ENCODE measurements at regions not wholly inside any gene's neighbourhood (a gene's known extent, or its start where the extent isn't known, plus 50 kb on each side); places are given as distances from the start of the nearest gene placed in this dataset.

- TF ChIP-seq CTCF (tag by site-specific recombination; IDR thresholded peaks at IDR 0.05) (no peak), ZNF792 (tag by site-specific recombination; IDR thresholded peaks at IDR 0.05) (no peak), ZNF639 (tag by site-specific recombination; IDR thresholded peaks at IDR 0.05) (no peak), REST (tag by site-specific recombination; IDR thresholded peaks at IDR 0.05) (no peak), ZNF600 (tag by site-specific recombination; IDR thresholded peaks at IDR 0.05) (no peak), TCF7L2 (IDR thresholded peaks at IDR 0.05; ENCODE audit: borderline replicate concordance, low read depth, low read length) (no peak), SP2 (tag by site-specific recombination; IDR thresholded peaks at IDR 0.05) (no peak), ZNF530 (tag by site-specific recombination; IDR thresholded peaks at IDR 0.05; ENCODE audit: low read depth) (no peak), SP7 (tag by site-specific recombination; IDR thresholded peaks at IDR 0.05) (no peak), ZNF398 (tag by site-specific recombination; IDR thresholded peaks at IDR 0.05) (no peak), SCRT1 (tag by site-specific recombination; IDR thresholded peaks at IDR 0.05; ENCODE audit: borderline replicate concordance) (no peak), ZFP37 (tag by site-specific recombination; IDR thresholded peaks at IDR 0.05) (no peak)
Measured at GRCh38 chr2:204203704-204204103, 267.1 kb downstream of the ICOS start.

All from HEK293 (cell line).